ENCODE measurements at regions not wholly inside any gene's neighbourhood (a gene's known extent, or its start where the extent isn't known, plus 50 kb on each side); places are given as distances from the start of the nearest gene placed in this dataset.

DNA sequence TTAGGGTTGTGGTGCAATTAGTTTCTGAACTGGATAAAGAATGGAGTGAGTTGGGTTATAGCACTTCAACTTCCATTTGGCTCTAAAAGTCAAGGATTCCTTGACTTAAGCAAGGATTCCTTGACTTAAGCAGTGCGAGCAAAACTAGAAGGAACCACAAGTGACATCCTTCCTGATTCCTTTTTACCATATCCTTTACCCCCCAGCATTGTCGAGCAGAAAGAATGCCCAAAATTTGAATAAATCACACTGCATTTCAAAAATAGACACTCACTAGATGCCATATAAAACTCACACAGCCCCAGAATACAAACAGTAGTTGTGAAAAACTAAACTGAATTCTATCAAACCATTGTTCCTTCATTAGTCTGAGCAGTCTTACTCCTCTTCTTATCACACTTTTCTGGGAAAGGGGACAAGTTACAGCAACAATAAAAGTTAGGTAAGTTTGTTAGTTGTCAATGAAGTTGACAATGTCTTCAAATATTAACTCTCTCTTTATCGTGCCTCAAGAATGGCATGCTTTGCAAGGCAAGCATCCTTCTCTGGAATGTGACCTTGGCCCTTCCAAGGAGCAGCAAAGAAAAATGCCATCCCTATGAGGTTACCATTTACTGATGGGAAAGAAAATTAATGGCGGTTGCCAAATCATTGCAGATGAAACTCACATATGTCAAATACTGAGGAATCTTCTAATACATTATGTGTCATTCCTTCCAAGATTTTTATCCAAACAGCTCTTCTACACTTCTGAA, 273.3 kb upstream of the ANKRD55 start:
- POLR2A ChIA-PET = no interaction called here
- H3K27ac Mint-ChIP-seq = no peak overlapping the region

DNA sequence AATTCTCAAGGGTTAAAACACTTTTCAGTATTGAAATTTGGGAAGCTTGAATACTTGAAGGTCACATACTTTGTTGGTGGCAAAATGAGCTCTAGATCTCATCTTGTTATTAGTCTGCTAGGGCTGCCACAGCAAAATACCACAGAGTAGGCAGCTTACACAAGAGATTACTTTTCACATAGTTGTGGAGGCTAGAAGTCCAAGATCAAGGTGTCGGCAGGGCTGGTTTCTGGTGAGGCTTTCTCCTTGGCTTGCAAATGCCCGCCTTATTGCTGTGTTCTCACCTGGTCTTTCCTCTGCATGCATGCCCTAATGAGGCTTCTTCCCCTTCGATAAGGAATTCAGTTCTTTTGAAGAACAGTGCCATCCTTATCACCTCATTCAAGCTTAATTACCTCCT, 270.8 kb upstream of the ANKRD55 start:
- no peaks in the 10 kb centered on the region for H3K27me3 Mint-ChIP-seq
- ChIA-PET POLR2A (no interaction called here), CTCF (no interaction called here)
- H3K27ac Mint-ChIP-seq = no peak overlapping the region
- no peak overlapping the region for H3K4me3 Mint-ChIP-seq
- H3K4me1 Mint-ChIP-seq = peaks cover 11% of the 10 kb centered on the region
- H3K9me3 Mint-ChIP-seq = no peaks in the 10 kb centered on the region
- H3K36me3 Mint-ChIP-seq (ENCODE audit: low read depth) = no peaks in the 10 kb centered on the region
- DNase-seq = no peak

More for the DNA sequence above, 273.3 kb upstream of the ANKRD55 start:
- H3K36me3 Mint-ChIP-seq (ENCODE audit: low read depth) = no peaks in the 10 kb centered on the region
- DNase-seq = no peak
- H3K4me3 Mint-ChIP-seq = no peak overlapping the region
- H3K9me3 Mint-ChIP-seq = no peaks in the 10 kb centered on the region
- H3K4me1 Mint-ChIP-seq = peaks cover 11% of the 10 kb centered on the region
- CTCF ChIA-PET = no interaction called here
- H3K27me3 Mint-ChIP-seq = no peaks in the 10 kb centered on the region

DNA sequence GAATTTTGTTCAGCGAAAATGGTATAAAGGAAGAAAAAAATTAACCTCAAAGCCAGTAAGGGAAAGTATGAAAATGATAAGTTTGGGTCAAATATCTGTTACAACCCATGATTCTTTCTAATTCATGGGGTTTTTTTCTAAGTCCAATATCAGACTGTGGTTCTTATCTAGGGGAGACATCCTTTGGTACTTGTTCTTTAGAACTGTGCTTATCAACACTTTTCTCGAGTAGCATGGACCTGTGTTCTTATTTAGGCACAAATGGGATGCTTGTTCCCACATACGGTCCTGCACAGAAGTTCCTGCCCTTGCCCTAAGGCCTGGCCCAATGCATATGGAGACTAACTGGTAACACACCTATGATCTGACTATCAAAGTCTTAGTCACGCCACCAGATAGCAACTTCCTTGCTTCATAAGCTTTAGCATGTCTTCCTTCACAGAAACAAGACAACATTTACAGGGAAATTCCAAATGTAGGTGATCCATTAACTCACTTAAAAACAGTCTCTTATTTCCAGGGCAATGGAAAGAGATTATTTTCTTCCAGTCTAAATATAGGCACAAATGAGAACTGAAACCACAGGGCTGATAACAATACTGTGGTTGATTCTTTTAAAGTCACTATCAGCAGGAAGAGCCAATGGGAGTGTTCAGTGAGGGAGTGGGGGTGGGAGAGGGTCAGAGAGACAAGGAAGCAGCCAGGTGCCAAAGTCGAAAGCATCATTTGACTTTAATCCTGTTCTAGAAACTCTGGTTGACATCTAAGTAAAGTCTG, 268.8 kb upstream of the ANKRD55 start:
- H3K27ac Mint-ChIP-seq = no peak overlapping the region
- DNase-seq = no peak
- H3K4me1 Mint-ChIP-seq = peaks cover 13% of the 10 kb centered on the region
- H3K4me3 Mint-ChIP-seq = no peak overlapping the region
- H3K36me3 Mint-ChIP-seq (ENCODE audit: low read depth) = no peaks in the 10 kb centered on the region
- ChIA-PET CTCF (no interaction called here), POLR2A (no interaction called here)
- H3K9me3 Mint-ChIP-seq = no peaks in the 10 kb centered on the region
- no peaks in the 10 kb centered on the region for H3K27me3 Mint-ChIP-seq

DNA sequence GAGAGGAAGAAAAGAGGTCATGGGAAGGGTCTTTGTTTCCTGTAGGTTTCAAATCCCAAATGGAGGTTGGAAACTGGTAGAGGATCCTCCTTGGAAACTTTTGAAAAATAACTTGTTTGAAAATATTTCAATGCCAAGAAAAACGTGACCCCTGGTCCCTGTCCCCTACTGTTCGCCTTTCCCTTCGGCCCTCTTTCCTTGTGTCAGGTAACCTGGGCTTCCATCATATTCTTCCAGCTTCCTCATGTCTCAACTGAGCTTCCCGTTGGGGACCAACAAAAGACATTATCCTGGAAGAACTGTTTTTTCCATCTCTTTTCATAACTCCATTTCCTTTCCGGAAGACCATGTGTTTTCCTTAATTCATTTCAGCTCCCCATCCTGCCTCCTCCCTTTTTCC, 266.8 kb upstream of the ANKRD55 start:
- Mint-ChIP-seq H3K4me3 (no peak overlapping the region), H3K36me3 (ENCODE audit: low read depth) (no peaks in the 10 kb centered on the region), H3K9me3 (no peaks in the 10 kb centered on the region), H3K27ac (no peak overlapping the region), H3K4me1 (peaks cover 25% of the 10 kb centered on the region), H3K27me3 (no peaks in the 10 kb centered on the region)
- POLR2A ChIA-PET = no interaction called here
- CTCF ChIA-PET = no interaction called here
- DNase-seq = no peak

DNA sequence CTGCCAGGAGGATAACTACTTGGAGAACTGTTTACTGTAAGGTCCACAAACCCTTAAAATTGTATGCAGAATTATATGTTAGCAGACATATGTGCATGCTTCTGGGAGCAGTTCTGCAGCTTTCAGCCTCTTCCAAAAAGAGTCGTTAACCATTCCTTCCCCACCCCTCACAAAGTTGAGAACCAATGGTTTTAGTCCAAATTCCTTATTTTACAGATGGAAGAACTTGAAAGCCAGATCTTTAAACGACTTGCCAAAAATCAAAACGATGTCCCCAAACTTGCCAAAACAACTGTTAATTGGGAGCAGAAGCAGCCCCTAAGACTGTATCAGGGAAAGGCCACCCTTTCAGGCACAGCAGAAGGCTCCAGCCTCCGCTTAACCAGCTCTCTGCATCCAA, 266.4 kb upstream of the ANKRD55 start:
- no peak overlapping the region for H3K4me3 Mint-ChIP-seq
- peaks cover 25% of the 10 kb centered on the region for H3K4me1 Mint-ChIP-seq
- no peaks in the 10 kb centered on the region for H3K27me3 Mint-ChIP-seq
- H3K27ac Mint-ChIP-seq = no peak overlapping the region
- CTCF ChIA-PET = no interaction called here
- no peak for DNase-seq
- H3K36me3 Mint-ChIP-seq (ENCODE audit: low read depth) = no peaks in the 10 kb centered on the region
- H3K9me3 Mint-ChIP-seq = no peaks in the 10 kb centered on the region
- POLR2A ChIA-PET = no interaction called here

DNA sequence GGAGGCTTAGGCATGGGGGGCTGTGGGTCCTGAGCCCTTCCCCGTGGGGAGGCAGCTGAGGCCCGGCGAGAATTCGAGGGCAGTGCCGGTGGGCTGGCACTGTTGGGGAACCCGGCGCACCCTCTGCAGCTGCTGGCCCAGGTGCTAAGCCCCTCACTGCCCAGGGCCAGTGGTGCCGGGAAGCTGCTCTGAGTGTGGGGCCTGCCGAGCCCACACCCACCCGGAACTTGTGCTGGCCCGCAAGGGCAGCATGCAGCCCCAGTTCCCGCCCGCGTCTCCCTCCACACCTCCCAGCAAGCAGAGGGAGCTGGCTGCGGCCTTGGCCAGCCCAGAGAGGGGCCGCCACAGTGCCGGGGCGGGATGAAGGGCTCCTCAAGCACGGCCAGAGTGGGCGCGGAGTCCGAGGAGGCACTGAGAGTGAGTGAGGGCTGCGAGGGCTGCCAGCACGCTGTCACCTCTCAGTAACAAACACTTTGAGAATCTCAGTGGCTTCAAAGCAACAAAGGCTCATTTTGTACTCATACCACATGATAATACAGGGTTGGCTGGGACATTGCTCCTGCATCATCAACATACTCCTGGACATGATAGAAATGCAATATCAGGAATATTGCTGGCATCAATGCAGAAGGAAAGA, 265.7 kb upstream of the ANKRD55 start:
- Mint-ChIP-seq H3K27me3 (no peaks in the 10 kb centered on the region), H3K27ac (no peak overlapping the region), H3K9me3 (no peaks in the 10 kb centered on the region), H3K4me3 (no peak overlapping the region), H3K36me3 (ENCODE audit: low read depth) (no peaks in the 10 kb centered on the region), H3K4me1 (peaks cover 25% of the 10 kb centered on the region)
- no peak for DNase-seq
- POLR2A ChIA-PET = no interaction called here
- CTCF ChIA-PET = no interaction called here

DNA sequence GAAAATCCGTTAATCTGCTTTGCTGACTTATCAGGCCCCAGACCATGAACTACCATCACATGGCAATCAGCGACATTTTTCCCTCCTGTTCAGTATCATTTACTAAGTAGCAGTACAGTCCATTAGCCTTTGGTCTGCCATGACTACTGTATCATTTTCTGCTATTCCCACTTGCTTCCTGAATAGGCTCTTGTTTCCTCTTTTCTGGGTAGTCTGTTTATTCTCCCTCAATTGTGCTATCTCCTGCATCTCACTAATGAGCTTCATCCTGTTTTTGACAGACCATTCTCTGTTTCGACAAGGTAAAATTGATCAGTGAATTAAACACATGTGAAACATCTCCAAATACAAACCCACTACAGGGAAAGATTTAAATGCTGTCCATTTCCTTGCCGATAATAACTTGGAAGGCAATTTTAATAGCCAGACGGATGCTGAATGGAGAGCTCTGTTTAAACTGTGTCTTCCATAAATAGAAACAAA, 263.5 kb upstream of the ANKRD55 start:
- no peak for DNase-seq
- POLR2A ChIA-PET = interaction anchor here (1.9 kb wide), 1 partner anchor 17 kb away, joined by 7 read pairs; no protein-coding TSS in a partner anchor
- H3K36me3 Mint-ChIP-seq (ENCODE audit: low read depth) = no peaks in the 10 kb centered on the region
- peaks cover 19% of the 10 kb centered on the region for H3K4me1 Mint-ChIP-seq
- H3K27ac Mint-ChIP-seq = no peak overlapping the region
- no peaks in the 10 kb centered on the region for H3K27me3 Mint-ChIP-seq
- H3K4me3 Mint-ChIP-seq = no peak overlapping the region
- CTCF ChIA-PET = no interaction called here
- H3K9me3 Mint-ChIP-seq = no peaks in the 10 kb centered on the region

DNA sequence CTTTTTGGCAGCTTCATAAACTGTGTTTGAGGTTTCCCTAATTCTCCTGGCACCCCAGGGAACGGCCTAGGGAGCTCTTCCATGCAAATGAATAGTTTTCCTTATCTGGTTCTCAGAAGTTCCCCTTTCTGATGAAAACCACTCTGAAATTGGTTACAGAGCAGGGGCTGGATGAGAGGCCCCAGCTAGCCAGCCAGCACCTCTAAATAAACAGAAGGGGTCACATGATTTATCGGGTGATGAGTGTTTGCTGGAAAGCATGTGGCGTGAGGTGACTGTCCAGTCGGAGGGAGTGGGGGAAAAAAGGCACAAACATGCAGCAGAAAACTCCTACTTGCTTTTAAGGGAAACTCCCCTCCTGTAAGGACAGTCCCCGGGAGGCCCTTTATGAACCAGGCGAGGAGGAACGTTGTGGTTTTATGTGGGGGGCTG, 261.2 kb upstream of the ANKRD55 start:
- ChIA-PET CTCF (interaction anchor here (1.3 kb wide), 1 partner anchor 25 kb away, joined by 3 read pairs; no protein-coding TSS in a partner anchor), POLR2A (no interaction called here)
- no peak overlapping the region for H3K27ac Mint-ChIP-seq
- H3K27me3 Mint-ChIP-seq = no peaks in the 10 kb centered on the region
- H3K4me3 Mint-ChIP-seq = no peak overlapping the region
- peaks cover 25% of the 10 kb centered on the region for H3K4me1 Mint-ChIP-seq
- no peak for DNase-seq
- no peaks in the 10 kb centered on the region for H3K9me3 Mint-ChIP-seq
- no peaks in the 10 kb centered on the region for H3K36me3 Mint-ChIP-seq (ENCODE audit: low read depth)

DNA sequence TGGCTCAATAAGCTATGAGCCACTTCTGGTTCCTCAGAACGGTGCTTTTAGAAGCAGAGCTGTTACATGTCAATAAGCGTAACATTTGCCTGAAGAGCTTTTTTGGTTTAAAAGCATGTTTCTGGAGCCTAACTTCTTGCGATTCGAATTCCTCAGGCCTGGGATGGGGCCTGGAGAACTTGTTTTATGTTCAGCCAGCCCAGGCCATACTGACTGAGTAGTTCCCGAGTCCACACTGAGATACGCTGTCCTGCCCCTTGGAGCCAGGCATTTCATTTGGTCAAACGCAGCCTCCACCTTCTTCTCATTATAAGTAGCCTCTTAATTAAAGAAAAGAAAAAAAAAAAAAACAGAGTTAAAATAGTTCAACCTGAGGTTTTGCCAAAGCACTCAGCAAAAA, 260.6 kb upstream of the ANKRD55 start:
- no peak for DNase-seq
- Mint-ChIP-seq H3K27ac (no peak overlapping the region), H3K27me3 (no peaks in the 10 kb centered on the region), H3K9me3 (peaks cover 2% of the 10 kb centered on the region), H3K4me3 (no peak overlapping the region), H3K36me3 (ENCODE audit: low read depth) (no peaks in the 10 kb centered on the region), H3K4me1 (peaks cover 25% of the 10 kb centered on the region)
- ChIA-PET POLR2A (no interaction called here), CTCF (no interaction called here)

DNA sequence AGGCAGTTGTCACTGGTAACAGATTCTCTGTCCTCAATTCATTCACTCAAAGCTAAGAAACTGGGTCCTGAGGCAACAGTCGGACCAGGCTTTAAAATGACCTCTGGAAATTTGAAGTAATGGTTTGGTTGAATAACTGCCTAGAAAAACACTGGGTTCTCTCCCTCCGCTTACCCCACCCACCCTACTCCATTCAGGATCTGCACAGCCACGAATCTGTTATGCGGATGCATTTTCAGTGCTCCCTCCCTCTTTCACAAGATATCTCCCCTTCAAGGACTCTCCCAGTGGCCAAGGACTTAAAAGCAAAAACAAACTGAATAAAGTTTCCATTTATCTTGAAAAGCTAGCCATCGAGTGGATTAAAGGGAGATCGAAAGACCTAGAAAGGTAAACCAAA, 260.2 kb upstream of the ANKRD55 start:
- Mint-ChIP-seq H3K27me3 (no peaks in the 10 kb centered on the region), H3K36me3 (ENCODE audit: low read depth) (no peaks in the 10 kb centered on the region), H3K4me3 (no peak overlapping the region), H3K4me1 (peaks cover 25% of the 10 kb centered on the region), H3K27ac (no peak overlapping the region), H3K9me3 (peaks cover 5% of the 10 kb centered on the region)
- ChIA-PET CTCF (no interaction called here), POLR2A (no interaction called here)
- DNase-seq = no peak

DNA sequence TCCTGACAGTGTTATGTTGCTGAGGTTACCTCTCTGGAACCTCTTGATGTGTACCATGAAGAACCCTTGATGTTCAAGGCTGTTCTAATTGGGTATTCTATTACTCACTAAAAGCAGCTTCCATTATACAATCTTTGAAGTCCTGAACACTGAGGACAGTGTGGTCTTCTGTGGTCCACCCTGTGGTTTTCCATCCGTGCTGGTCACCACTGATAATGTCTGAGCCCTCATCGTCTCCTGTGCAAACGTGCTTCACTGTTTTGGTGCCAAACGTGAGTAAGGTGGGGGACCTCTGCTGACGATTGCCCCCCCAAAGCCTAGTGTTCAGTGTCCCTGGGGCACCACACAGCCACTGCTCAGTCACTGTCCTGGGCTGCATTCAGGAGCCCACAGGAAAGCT, 259.7 kb upstream of the ANKRD55 start:
- no peaks in the 10 kb centered on the region for H3K27me3 Mint-ChIP-seq
- no peak for DNase-seq
- CTCF ChIA-PET = no interaction called here
- POLR2A ChIA-PET = interaction anchor here (2.3 kb wide), 1 partner anchor 12 kb away, joined by 15 read pairs; no protein-coding TSS in a partner anchor
- peaks cover 25% of the 10 kb centered on the region for H3K4me1 Mint-ChIP-seq
- H3K36me3 Mint-ChIP-seq (ENCODE audit: low read depth) = no peaks in the 10 kb centered on the region
- H3K4me3 Mint-ChIP-seq = no peak overlapping the region
- no peak overlapping the region for H3K27ac Mint-ChIP-seq
- H3K9me3 Mint-ChIP-seq = peaks cover 5% of the 10 kb centered on the region

DNA sequence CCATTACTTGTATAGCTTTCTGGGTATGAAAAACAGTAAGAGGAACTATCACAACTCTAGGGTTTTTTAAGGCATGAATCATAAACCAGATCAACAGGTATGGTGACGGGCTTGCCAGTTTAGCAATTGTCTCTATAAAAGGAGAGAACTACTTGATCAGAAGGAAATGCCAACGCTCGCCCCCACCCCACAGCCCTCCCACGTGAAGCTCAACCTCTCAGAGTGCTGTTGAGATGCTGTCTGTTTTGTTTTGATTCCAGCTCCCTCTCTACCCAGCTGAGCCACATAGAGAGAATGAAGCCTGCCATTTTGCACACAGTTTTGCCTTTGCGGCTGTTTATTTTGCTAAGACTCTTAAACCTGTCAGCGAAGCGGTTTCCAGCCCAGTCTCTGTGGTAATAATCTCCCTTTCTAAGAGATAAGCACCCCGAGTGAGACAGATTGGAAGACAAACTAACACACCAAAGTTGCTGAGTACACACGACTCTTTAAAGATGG, 257.9 kb upstream of the ANKRD55 start:
- H3K27me3 Mint-ChIP-seq = no peaks in the 10 kb centered on the region
- DNase-seq = peak; percentile 24
- no peak overlapping the region for H3K4me3 Mint-ChIP-seq
- peaks cover 6% of the 10 kb centered on the region for H3K36me3 Mint-ChIP-seq (ENCODE audit: low read depth)
- peaks cover 9% of the 10 kb centered on the region for H3K9me3 Mint-ChIP-seq
- peaks cover 15% of the 10 kb centered on the region for H3K4me1 Mint-ChIP-seq
- CTCF ChIA-PET = no interaction called here
- peak overlapping the region; percentile 73 for H3K27ac Mint-ChIP-seq
- POLR2A ChIA-PET = interaction anchor here (2.3 kb wide), 1 partner anchor 10 kb away, joined by 15 read pairs; no protein-coding TSS in a partner anchor

DNA sequence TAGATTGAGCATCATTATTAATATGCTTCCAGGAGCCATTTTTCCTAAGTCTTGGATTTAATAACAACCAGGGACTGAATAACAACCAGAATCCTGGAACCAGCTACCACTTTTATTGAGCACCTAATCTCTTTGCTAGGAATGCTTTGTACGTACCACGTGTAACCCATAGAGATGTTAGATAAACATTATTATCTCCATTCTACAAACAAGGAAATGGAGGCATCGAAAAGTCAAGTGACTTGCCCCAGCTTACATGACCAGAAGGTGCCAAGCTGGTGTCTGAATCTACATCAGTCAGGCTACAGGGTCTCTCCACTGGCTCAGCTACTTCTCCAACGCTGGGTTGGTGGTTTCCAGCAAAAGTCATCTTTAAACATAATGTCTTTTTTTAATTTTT, 256.1 kb upstream of the ANKRD55 start:
- Mint-ChIP-seq H3K27me3 (no peaks in the 10 kb centered on the region), H3K36me3 (ENCODE audit: low read depth) (peaks cover 6% of the 10 kb centered on the region)

More for the DNA sequence above, 256.1 kb upstream of the ANKRD55 start:
- POLR2A ChIA-PET = no interaction called here
- CTCF ChIA-PET = no interaction called here
- Mint-ChIP-seq H3K4me3 (no peak overlapping the region), H3K4me1 (peaks cover 11% of the 10 kb centered on the region), H3K9me3 (peaks cover 9% of the 10 kb centered on the region), H3K27ac (no peak overlapping the region)
- no peak for DNase-seq
